Effector memory CD8-positive, alpha-beta T cell (primary cell): ENCODE measurements at regions not wholly inside any gene's neighbourhood (a gene's known extent, or its start where the extent isn't known, plus 50 kb on each side); places are given as distances from the start of the nearest gene placed in this dataset.

Experiments used
- ATAC-seq: fragments of 150-1000 bp; cut with Tn5 transposase; replicated peaks from 2 replicates; pipeline ENCODE4 v1.10.0; 2021; ENCODE audit warnings: mild to moderate bottlenecking, moderate library complexity
- DNase-seq, 3 experiments: peaks; one replicate each; pipeline ENCODE4 v3.0.0; 2021
- H3K27ac Mint-ChIP-seq, 2 donors: one replicate each; pipeline ENCODE4 v1.8.0; 2022; ENCODE audit warnings: mild to moderate bottlenecking in 2 of 2, mixed read lengths in 2 of 2, moderate library complexity in 2 of 2
- H3K27me3 Mint-ChIP-seq, 2 donors: one replicate each; pipeline ENCODE4 v1.8.0; 2022; ENCODE audit warnings: mixed read lengths in 2 of 2
- H3K36me3 Mint-ChIP-seq: one replicate; pipeline ENCODE4 v1.8.0; 2022; ENCODE audit warnings: mild to moderate bottlenecking, moderate library complexity, mixed read lengths; ENCODE audit not compliant: insufficient read depth
- H3K4me1 Mint-ChIP-seq, 2 donors: one replicate each; pipeline ENCODE4 v1.8.0; 2022; ENCODE audit warnings: low read depth in 2 of 2, mixed read lengths in 2 of 2
- H3K4me3 Mint-ChIP-seq, 2 donors: one replicate each; pipeline ENCODE4 v1.8.0; 2022; ENCODE audit warnings: mild to moderate bottlenecking in 2 of 2, mixed read lengths in 2 of 2, moderate library complexity in 2 of 2
- H3K9me3 Mint-ChIP-seq, 2 donors: one replicate each; pipeline ENCODE4 v1.8.0; 2022; ENCODE audit warnings: mixed read lengths in 2 of 2

- H3K9me3 Mint-ChIP-seq = no peaks in the 10 kb centered on the region
- no peaks in the 10 kb centered on the region for H3K36me3 Mint-ChIP-seq
- no peak overlapping the region for H3K27ac Mint-ChIP-seq
- no peak for ATAC-seq
- peaks cover 30 to 53% of the 10 kb centered on the region in 2 donors for H3K27me3 Mint-ChIP-seq
- H3K4me1 Mint-ChIP-seq = peaks cover 0 to 3% of the 10 kb centered on the region in 2 donors
- no peak for DNase-seq
- no peak overlapping the region for H3K4me3 Mint-ChIP-seq
Observed at GRCh38 chr13:97567510-97568243, 133.7 kb downstream of the RAP2A start.

GRCh38 chr13:97568850-97569249 lies 134.9 kb downstream of the RAP2A start:
- Mint-ChIP-seq H3K27me3 (peaks cover 30 to 53% of the 10 kb centered on the region in 2 donors), H3K4me3 (no peak overlapping the region), H3K9me3 (no peaks in the 10 kb centered on the region), H3K4me1 (peaks cover 0 to 3% of the 10 kb centered on the region in 2 donors), H3K36me3 (no peaks in the 10 kb centered on the region), H3K27ac (no peak overlapping the region)
- DNase-seq = no peak
- ATAC-seq = no peak

- Mint-ChIP-seq H3K4me1 (peaks cover 0 to 3% of the 10 kb centered on the region in 2 donors), H3K36me3 (no peaks in the 10 kb centered on the region), H3K27ac (no peak overlapping the region), H3K9me3 (no peaks in the 10 kb centered on the region), H3K4me3 (no peak overlapping the region), H3K27me3 (peaks cover 27 to 50% of the 10 kb centered on the region in 2 donors)
- DNase-seq (no peak), ATAC-seq (no peak)
Observed at GRCh38 chr13:97569841-97570240, 135.9 kb downstream of the RAP2A start.

- Mint-ChIP-seq H3K36me3 (no peaks in the 10 kb centered on the region), H3K27me3 (peaks cover 21 to 44% of the 10 kb centered on the region in 2 donors), H3K9me3 (no peaks in the 10 kb centered on the region), H3K4me3 (no peak overlapping the region), H3K27ac (no peak overlapping the region), H3K4me1 (peaks cover 0 to 3% of the 10 kb centered on the region in 2 donors)
- ATAC-seq (no peak), DNase-seq (no peak)
Observed at GRCh38 chr13:97570442-97570841, 136.5 kb downstream of the RAP2A start.

- Mint-ChIP-seq H3K27me3 (peaks cover 5 to 23% of the 10 kb centered on the region in 2 donors), H3K4me3 (no peak overlapping the region), H3K27ac (no peak overlapping the region), H3K4me1 (no peaks in the 10 kb centered on the region), H3K36me3 (no peaks in the 10 kb centered on the region), H3K9me3 (peaks cover 0 to 2% of the 10 kb centered on the region in 2 donors)
- DNase-seq (no peak), ATAC-seq (no peak)
Observed at GRCh38 chr13:97573011-97573410, 139.0 kb downstream of the RAP2A start.

GRCh38 chr13:97574926-97575325 lies 141.0 kb downstream of the RAP2A start:
- no peaks in the 10 kb centered on the region for H3K4me1 Mint-ChIP-seq
- H3K27me3 Mint-ChIP-seq = peaks cover 0 to 4% of the 10 kb centered on the region in 2 donors
- H3K36me3 Mint-ChIP-seq = no peaks in the 10 kb centered on the region
- no peak overlapping the region for H3K27ac Mint-ChIP-seq
- ATAC-seq (no peak), DNase-seq (no peak)
- no peak overlapping the region for H3K4me3 Mint-ChIP-seq
- peaks cover 0 to 2% of the 10 kb centered on the region in 2 donors for H3K9me3 Mint-ChIP-seq

- DNase-seq (no peak), ATAC-seq (no peak)
- Mint-ChIP-seq H3K4me3 (no peak overlapping the region), H3K4me1 (peaks cover 0 to 4% of the 10 kb centered on the region in 2 donors), H3K36me3 (no peaks in the 10 kb centered on the region), H3K9me3 (peaks cover 0 to 2% of the 10 kb centered on the region in 2 donors), H3K27me3 (no peaks in the 10 kb centered on the region), H3K27ac (no peak overlapping the region)
Observed at GRCh38 chr13:97577026-97577425, 143.1 kb downstream of the RAP2A start.

- H3K9me3 Mint-ChIP-seq = peaks cover 2 to 8% of the 10 kb centered on the region in 2 donors
- H3K4me3 Mint-ChIP-seq = peak overlapping the region in 1 of 2 donors; percentile 13
- no peaks in the 10 kb centered on the region for H3K36me3 Mint-ChIP-seq
- ATAC-seq = peak; percentile 49
- DNase-seq = no peak
- peaks cover 15 to 30% of the 10 kb centered on the region in 2 donors for H3K27me3 Mint-ChIP-seq
- H3K27ac Mint-ChIP-seq = peak overlapping the region in 1 of 2 donors; percentile 75
- peaks cover 4 to 15% of the 10 kb centered on the region in 2 donors for H3K4me1 Mint-ChIP-seq
Observed at GRCh38 chr13:97582170-97582569, 148.2 kb downstream of the RAP2A start.

- Mint-ChIP-seq H3K9me3 (peaks cover 2 to 8% of the 10 kb centered on the region in 2 donors), H3K4me1 (peaks cover 4 to 15% of the 10 kb centered on the region in 2 donors), H3K27me3 (peaks cover 15 to 42% of the 10 kb centered on the region in 2 donors), H3K36me3 (no peaks in the 10 kb centered on the region), H3K4me3 (peak overlapping the region; percentile 16 to 20), H3K27ac (peak overlapping the region; percentile 51 to 80)
- DNase-seq (no peak), ATAC-seq (peak; percentile 40)
Observed at GRCh38 chr13:97583907-97584497, 150.0 kb downstream of the RAP2A start.

GRCh38 chr13:97586941-97587340 lies 153.0 kb downstream of the RAP2A start:
- Mint-ChIP-seq H3K36me3 (no peaks in the 10 kb centered on the region), H3K4me3 (no peak overlapping the region), H3K27me3 (peaks cover 21 to 46% of the 10 kb centered on the region in 2 donors), H3K27ac (no peak overlapping the region), H3K4me1 (peaks cover 4 to 12% of the 10 kb centered on the region in 2 donors), H3K9me3 (peaks cover 4 to 8% of the 10 kb centered on the region in 2 donors)
- DNase-seq (no peak), ATAC-seq (no peak)

GRCh38 chr13:97588993-97589392 lies 155.0 kb downstream of the RAP2A start:
- Mint-ChIP-seq H3K36me3 (no peaks in the 10 kb centered on the region), H3K9me3 (peaks cover 4 to 8% of the 10 kb centered on the region in 2 donors), H3K4me1 (peaks cover 0 to 3% of the 10 kb centered on the region in 2 donors), H3K27me3 (peaks cover 31 to 60% of the 10 kb centered on the region in 2 donors), H3K4me3 (no peak overlapping the region), H3K27ac (no peak overlapping the region)
- DNase-seq = no peak
- ATAC-seq = no peak

- DNase-seq (no peak), ATAC-seq (no peak)
- Mint-ChIP-seq H3K4me1 (no peaks in the 10 kb centered on the region), H3K36me3 (no peaks in the 10 kb centered on the region), H3K9me3 (peaks cover 0 to 9% of the 10 kb centered on the region in 2 donors), H3K27me3 (peaks cover 8 to 25% of the 10 kb centered on the region in 2 donors), H3K4me3 (no peak overlapping the region), H3K27ac (no peak overlapping the region)
Observed at GRCh38 chr13:97600458-97601075, 166.6 kb downstream of the RAP2A start.

GRCh38 chr13:97615266-97615665 lies 181.3 kb downstream of the RAP2A start:
- peaks cover 15 to 19% of the 10 kb centered on the region in 2 donors for H3K27me3 Mint-ChIP-seq
- no peak for DNase-seq
- H3K4me1 Mint-ChIP-seq = no peaks in the 10 kb centered on the region
- no peak overlapping the region for H3K27ac Mint-ChIP-seq
- H3K4me3 Mint-ChIP-seq = no peak overlapping the region
- no peaks in the 10 kb centered on the region for H3K9me3 Mint-ChIP-seq
- H3K36me3 Mint-ChIP-seq = no peaks in the 10 kb centered on the region
- no peak for ATAC-seq
